ENCODE measurements at regions not wholly inside any gene's neighbourhood (a gene's known extent, or its start where the extent isn't known, plus 50 kb on each side); places are given as distances from the start of the nearest gene placed in this dataset.

DNA sequence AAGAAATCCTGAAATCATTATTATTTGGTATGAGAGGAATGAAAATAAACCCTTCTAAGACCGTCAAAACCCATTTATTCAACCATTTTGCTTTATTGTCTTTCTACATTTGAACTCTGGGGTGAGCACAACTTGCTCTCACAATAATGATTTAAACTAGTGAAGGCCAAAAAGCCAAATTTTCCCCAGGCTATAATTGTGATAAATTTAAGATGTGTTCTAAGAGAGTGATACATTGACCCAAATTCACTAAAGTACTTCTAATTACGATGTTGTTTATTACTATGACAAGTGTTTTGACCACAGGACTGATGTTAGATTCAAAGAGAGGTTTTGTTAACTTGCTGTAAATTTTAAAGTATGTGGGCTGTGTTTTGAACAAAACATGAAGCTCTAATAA lies 670.9 kb upstream of the NR5A2 start:
- Histone ChIP-seq H3K9me3 (no peaks in the 10 kb centered on the region), H3K4me1 (peaks cover 0 to 17% (median 5%) of the 10 kb centered on the region in 4 donors), H3K4me3 (no peak overlapping the region), H3K36me3 (no peaks in the 10 kb centered on the region), H3K27me3 (no peaks in the 10 kb centered on the region), H3K27ac (replicated peaks in 1 of 4) (no peak overlapping the region)
- DNase-seq (ENCODE audit: extremely low spot score), result no peak
- WGBS, result 71% methylated on average over 2 of the region's 2 CpGs
- intact Hi-C loops (cut with DNase I), result no loop called here
- TF ChIP-seq EP300 (IDR thresholded peaks at IDR 0.05), result no peak
- no peak for TF ChIP-seq POLR2AphosphoS5 (IDR thresholded peaks at IDR 0.05)
- no peak for TF ChIP-seq POLR2A (IDR thresholded peaks at IDR 0.05; ENCODE audit: low read depth)
- TF ChIP-seq, protein P1, sequence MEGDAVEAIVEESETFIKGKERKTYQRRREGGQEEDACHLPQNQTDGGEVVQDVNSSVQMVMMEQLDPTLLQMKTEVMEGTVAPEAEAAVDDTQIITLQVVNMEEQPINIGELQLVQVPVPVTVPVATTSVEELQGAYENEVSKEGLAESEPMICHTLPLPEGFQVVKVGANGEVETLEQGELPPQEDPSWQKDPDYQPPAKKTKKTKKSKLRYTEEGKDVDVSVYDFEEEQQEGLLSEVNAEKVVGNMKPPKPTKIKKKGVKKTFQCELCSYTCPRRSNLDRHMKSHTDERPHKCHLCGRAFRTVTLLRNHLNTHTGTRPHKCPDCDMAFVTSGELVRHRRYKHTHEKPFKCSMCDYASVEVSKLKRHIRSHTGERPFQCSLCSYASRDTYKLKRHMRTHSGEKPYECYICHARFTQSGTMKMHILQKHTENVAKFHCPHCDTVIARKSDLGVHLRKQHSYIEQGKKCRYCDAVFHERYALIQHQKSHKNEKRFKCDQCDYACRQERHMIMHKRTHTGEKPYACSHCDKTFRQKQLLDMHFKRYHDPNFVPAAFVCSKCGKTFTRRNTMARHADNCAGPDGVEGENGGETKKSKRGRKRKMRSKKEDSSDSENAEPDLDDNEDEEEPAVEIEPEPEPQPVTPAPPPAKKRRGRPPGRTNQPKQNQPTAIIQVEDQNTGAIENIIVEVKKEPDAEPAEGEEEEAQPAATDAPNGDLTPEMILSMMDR (IDR thresholded peaks at IDR 0.05), result no peak

DNA sequence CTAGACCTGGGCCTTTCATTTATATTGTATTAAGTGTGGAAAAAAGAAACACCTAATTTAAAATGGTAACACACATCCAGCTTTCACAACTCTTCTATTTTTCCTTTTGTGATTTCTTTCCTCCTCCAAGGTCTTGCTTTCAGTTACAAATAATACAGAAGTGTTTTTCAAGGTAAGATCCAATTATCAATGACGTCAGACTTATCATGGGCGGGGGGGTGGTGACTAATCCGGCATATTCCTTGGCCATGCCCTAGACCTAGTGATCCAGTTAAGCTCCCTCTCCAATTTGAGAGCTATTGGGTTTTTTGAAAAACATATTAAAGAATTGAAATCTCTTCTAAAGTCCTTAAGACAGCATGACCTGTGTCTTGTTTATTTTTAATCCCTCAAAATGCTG lies 669.9 kb upstream of the NR5A2 start:
- Histone ChIP-seq H3K4me1 (peaks cover 0 to 17% (median 5%) of the 10 kb centered on the region in 4 donors), H3K36me3 (no peaks in the 10 kb centered on the region)
- intact Hi-C loops (cut with DNase I), result no loop called here

DNA sequence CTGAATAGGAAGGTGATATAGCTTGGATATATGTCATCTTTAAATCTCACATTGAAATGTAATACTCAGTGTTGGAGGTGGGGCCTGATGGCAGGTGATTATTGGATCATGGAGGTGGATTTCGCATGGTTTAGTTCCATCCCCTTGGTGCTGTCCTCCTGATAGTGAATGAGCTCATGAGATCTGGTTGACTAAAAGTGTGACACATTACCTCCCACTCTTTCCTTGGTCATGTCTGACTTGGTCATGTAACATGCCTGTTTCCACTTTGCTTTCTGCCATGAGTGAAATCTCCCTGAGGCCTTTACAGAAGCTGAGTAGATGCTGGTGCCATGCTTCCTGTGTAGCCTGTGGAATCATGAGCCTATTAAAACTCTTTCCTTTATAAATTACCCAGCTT lies 664.5 kb upstream of the NR5A2 start:
- Histone ChIP-seq H3K9me3 (no peaks in the 10 kb centered on the region), H3K27me3 (no peaks in the 10 kb centered on the region), H3K27ac (replicated peaks in 1 of 4) (no peak overlapping the region), H3K4me3 (no peak overlapping the region), H3K36me3 (no peaks in the 10 kb centered on the region), H3K4me1 (no peaks in the 10 kb centered on the region)
- TF ChIP-seq EP300 (IDR thresholded peaks at IDR 0.05) (no peak), POLR2AphosphoS5 (IDR thresholded peaks at IDR 0.05) (no peak), POLR2A (IDR thresholded peaks at IDR 0.05; ENCODE audit: low read depth) (no peak)
- TF ChIP-seq, protein P1 (IDR thresholded peaks at IDR 0.05), result no peak
- intact Hi-C loops (cut with DNase I), result no loop called here
- no peak for DNase-seq (ENCODE audit: extremely low spot score)
- WGBS, result 100% methylated on average over 1 of the region's 1 CpG

More for the DNA sequence above, 669.9 kb upstream of the NR5A2 start:
- DNase-seq (ENCODE audit: extremely low spot score), result no peak
- Histone ChIP-seq H3K9me3 (no peaks in the 10 kb centered on the region), H3K27me3 (no peaks in the 10 kb centered on the region), H3K4me3 (no peak overlapping the region), H3K27ac (replicated peaks in 1 of 4) (no peak overlapping the region)
- 90% methylated on average over 3 of the region's 3 CpGs for WGBS
- no peak for TF ChIP-seq POLR2A (IDR thresholded peaks at IDR 0.05; ENCODE audit: low read depth)

DNA sequence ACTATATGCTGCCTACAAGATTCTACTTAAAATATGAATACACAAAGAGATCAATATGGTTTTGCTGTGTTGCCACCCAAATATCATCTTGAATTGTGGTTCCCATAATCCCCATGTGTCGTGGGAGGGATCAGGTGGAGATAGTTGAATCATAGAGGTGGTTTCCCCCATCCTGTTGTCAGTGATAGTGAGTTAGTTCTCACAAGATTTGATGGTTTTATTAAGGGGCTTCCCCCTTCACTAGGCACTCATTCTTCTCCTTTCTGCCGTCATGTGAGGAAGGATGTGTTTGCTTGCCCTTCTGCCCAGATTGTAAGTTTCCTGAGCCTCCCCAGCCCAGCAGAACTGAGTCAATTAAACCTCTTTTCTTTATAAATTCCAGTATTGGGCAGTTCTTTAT lies 654.4 kb upstream of the NR5A2 start:
- Histone ChIP-seq H3K9me3 (peaks cover 0 to 4% (median 0%) of the 10 kb centered on the region in 4 donors), H3K27ac (replicated peaks in 1 of 4) (no peak overlapping the region), H3K36me3 (no peaks in the 10 kb centered on the region), H3K27me3 (no peaks in the 10 kb centered on the region), H3K4me1 (no peaks in the 10 kb centered on the region), H3K4me3 (no peak overlapping the region)
- 60% methylated on average over 2 of the region's 2 CpGs for WGBS
- no peak for TF ChIP-seq EP300 (IDR thresholded peaks at IDR 0.05)
- TF ChIP-seq, protein P1 (IDR thresholded peaks at IDR 0.05), result no peak
- no peak for TF ChIP-seq POLR2A (IDR thresholded peaks at IDR 0.05; ENCODE audit: low read depth)
- TF ChIP-seq POLR2AphosphoS5 (IDR thresholded peaks at IDR 0.05), result no peak
- intact Hi-C loops (cut with DNase I), result no loop called here
- no peak for DNase-seq (ENCODE audit: extremely low spot score)

DNA sequence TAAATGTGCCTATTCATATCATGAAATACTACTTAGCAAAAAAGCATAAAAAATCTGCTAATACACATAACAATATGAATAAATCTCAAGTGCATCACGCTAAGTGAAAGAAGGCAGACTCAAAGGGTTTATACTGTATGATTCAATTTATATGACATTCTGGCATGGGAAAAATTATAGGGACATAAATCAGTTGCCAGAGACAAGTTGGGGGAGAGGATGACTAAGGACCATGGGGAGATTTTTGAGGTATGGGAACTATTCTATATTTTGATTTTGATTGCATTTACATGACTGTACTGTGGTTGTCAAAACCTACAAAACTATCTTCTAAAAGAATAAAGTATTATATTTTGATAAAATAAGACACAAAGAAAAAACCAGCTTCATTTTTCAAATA lies 650.3 kb upstream of the NR5A2 start:
- intact Hi-C loops (cut with DNase I), result no loop called here
- no peak for DNase-seq (ENCODE audit: extremely low spot score)
- no peaks in the 10 kb centered on the region for H3K27me3 ChIP-seq
- no peaks in the 10 kb centered on the region for H3K36me3 ChIP-seq
- TF ChIP-seq, protein P1 (IDR thresholded peaks at IDR 0.05), result no peak
- TF ChIP-seq EP300 (IDR thresholded peaks at IDR 0.05), result no peak
- no peak for TF ChIP-seq POLR2AphosphoS5 (IDR thresholded peaks at IDR 0.05)
- no peak for TF ChIP-seq POLR2A (IDR thresholded peaks at IDR 0.05; ENCODE audit: low read depth)
- no peak overlapping the region for H3K4me3 ChIP-seq
- H3K27ac ChIP-seq (replicated peaks in 1 of 4), result no peak overlapping the region
- H3K9me3 ChIP-seq, result peaks cover 0 to 4% (median 0%) of the 10 kb centered on the region in 4 donors
- WGBS, result 93% methylated on average over 1 of the region's 1 CpG
- no peaks in the 10 kb centered on the region for H3K4me1 ChIP-seq
